ENCODE measurements at regions not wholly inside any gene's neighbourhood (a gene's known extent, or its start where the extent isn't known, plus 50 kb on each side); places are given as distances from the start of the nearest gene placed in this dataset.

GRCh38 chr6:21881969-21882465 is 288.5 kb downstream of the SOX4 start:
- TF ChIP-seq CTCF (IDR thresholded peaks at IDR 0.05; ENCODE audit: control extremely low read depth, extremely low read depth), result no peak
- Histone ChIP-seq H3K4me3 (no peak overlapping the region), H3K9me3 (ENCODE audit: control insufficient read depth in 4 of 4, insufficient read depth in 3 of 4, low read length in 3 of 4) (no peaks in the 10 kb centered on the region), H3K4me1 (ENCODE audit: control insufficient read depth in 5 of 5, insufficient read depth in 5 of 5, low read length in 5 of 5) (peaks cover 3 to 32% (median 17%) of the 10 kb centered on the region in 5 donors), H3K27ac (ENCODE audit: low read depth in 1 of 2, low read length in 1 of 2) (no peak overlapping the region), H3K36me3 (ENCODE audit: control insufficient read depth in 4 of 4, insufficient read depth in 4 of 4, low read length in 4 of 4) (no peaks in the 10 kb centered on the region), H3K27me3 (ENCODE audit: control insufficient read depth in 3 of 3, insufficient read depth in 3 of 3, low read length in 2 of 3) (no peaks in the 10 kb centered on the region), H3K9ac (ENCODE audit: insufficient read depth in 1 of 2, low read length in 2 of 2) (no peak overlapping the region)
- WGBS, 2 donors, result 77 to 84% methylated on average over 1 of the region's 1 CpG
- DNase-seq, result peak in 1 of 3 donors; percentile 51
- ATAC-seq (ENCODE audit: insufficient read depth, low FRiP score), result no peak

GRCh38 chr6:21883595-21884328 is 290.2 kb downstream of the SOX4 start:
- no peak for ATAC-seq (ENCODE audit: insufficient read depth, low FRiP score)
- Histone ChIP-seq H3K4me1 (ENCODE audit: control insufficient read depth in 5 of 5, insufficient read depth in 5 of 5, low read length in 5 of 5) (peaks cover 3 to 41% (median 28%) of the 10 kb centered on the region in 5 donors), H3K27me3 (ENCODE audit: control insufficient read depth in 3 of 3, insufficient read depth in 3 of 3, low read length in 2 of 3) (no peaks in the 10 kb centered on the region), H3K4me3 (no peak overlapping the region), H3K9me3 (ENCODE audit: control insufficient read depth in 4 of 4, insufficient read depth in 3 of 4, low read length in 3 of 4) (no peaks in the 10 kb centered on the region), H3K27ac (ENCODE audit: low read depth in 1 of 2, low read length in 1 of 2) (no peak overlapping the region), H3K36me3 (ENCODE audit: control insufficient read depth in 4 of 4, insufficient read depth in 4 of 4, low read length in 4 of 4) (no peaks in the 10 kb centered on the region), H3K9ac (ENCODE audit: insufficient read depth in 1 of 2, low read length in 2 of 2) (no peak overlapping the region)
- no peak for TF ChIP-seq CTCF (IDR thresholded peaks at IDR 0.05; ENCODE audit: control extremely low read depth, extremely low read depth)
- no peak for DNase-seq
- 67 to 72% methylated on average over 5 of the region's 5 CpGs for WGBS, 2 donors

- TF ChIP-seq CTCF (IDR thresholded peaks at IDR 0.05; ENCODE audit: control extremely low read depth, extremely low read depth), result no peak
- Histone ChIP-seq H3K27ac (ENCODE audit: low read depth in 1 of 2, low read length in 1 of 2) (no peak overlapping the region), H3K4me3 (no peak overlapping the region), H3K36me3 (ENCODE audit: control insufficient read depth in 4 of 4, insufficient read depth in 4 of 4, low read length in 4 of 4) (no peaks in the 10 kb centered on the region), H3K27me3 (ENCODE audit: control insufficient read depth in 3 of 3, insufficient read depth in 3 of 3, low read length in 2 of 3) (no peaks in the 10 kb centered on the region), H3K4me1 (ENCODE audit: control insufficient read depth in 5 of 5, insufficient read depth in 5 of 5, low read length in 5 of 5) (peaks cover 3 to 41% (median 28%) of the 10 kb centered on the region in 5 donors), H3K9ac (ENCODE audit: insufficient read depth in 1 of 2, low read length in 2 of 2) (peak overlapping the region in 1 of 2 donors; percentile 44), H3K9me3 (ENCODE audit: control insufficient read depth in 4 of 4, insufficient read depth in 3 of 4, low read length in 3 of 4) (no peaks in the 10 kb centered on the region)
- DNase-seq, result peak in 1 of 3 donors; percentile 63
- 46 to 80% methylated on average over 1 of the region's 1 CpG for WGBS, 2 donors
- ATAC-seq (ENCODE audit: insufficient read depth, low FRiP score), result no peak
Observed at GRCh38 chr6:21885111-21885510, 291.6 kb downstream of the SOX4 start.

Data from lung (tissue), 11 donors.